Osteoblast (primary cell): ENCODE measurements at regions not wholly inside any gene's neighbourhood (a gene's known extent, or its start where the extent isn't known, plus 50 kb on each side); places are given as distances from the start of the nearest gene placed in this dataset.

Source experiments
- DNase-seq: peaks from one replicate; pipeline ENCODE4 v3.0.0; 2011; ENCODE audit warnings: low spot score, mixed read lengths; ENCODE audit not compliant: insufficient read length; ENCODE audit errors: missing footprints
- H2AFZ ChIP-seq: 2 replicates; pipeline ENCODE4 v1.6.0; 2011; ENCODE audit warnings: mild to moderate bottlenecking, low read length
- H3K27ac ChIP-seq: 2 replicates; pipeline ENCODE4 v1.5.1; 2011; ENCODE audit warnings: mild to moderate bottlenecking, low read depth, low read length, moderate library complexity
- H3K27me3 ChIP-seq: 2 replicates; pipeline ENCODE4 v1.6.0; 2012; ENCODE audit warnings: mild to moderate bottlenecking, control low read depth, inconsistent platforms, low read length, moderate library complexity; ENCODE audit not compliant: insufficient read depth
- H3K36me3 ChIP-seq: 2 replicates; pipeline ENCODE4 v1.5.1; 2011; ENCODE audit warnings: mild to moderate bottlenecking, low read length, control low read depth, moderate library complexity; ENCODE audit not compliant: insufficient read depth
- H3K4me1 ChIP-seq: 2 replicates; pipeline ENCODE4 v1.5.1; 2011; ENCODE audit warnings: mild to moderate bottlenecking, low read length, control low read depth, moderate library complexity; ENCODE audit not compliant: insufficient read depth
- H3K4me2 ChIP-seq: 2 replicates; pipeline ENCODE4 v1.6.0; 2011; ENCODE audit warnings: mild to moderate bottlenecking, low read length; ENCODE audit not compliant: insufficient read depth
- H3K4me3 ChIP-seq: fragments of 200-600 bp; sonication (generic); 3 replicates; pipeline ENCODE4 v1.5.1; 2012; ENCODE audit warnings: mild to moderate bottlenecking, low read length, inconsistent platforms; ENCODE audit not compliant: insufficient read depth
- H3K79me2 ChIP-seq: 2 replicates; pipeline ENCODE4 v1.6.0; 2012; ENCODE audit warnings: mild to moderate bottlenecking, low read length, control low read depth, inconsistent platforms; ENCODE audit not compliant: insufficient read depth
- H3K9me3 ChIP-seq: 2 replicates; pipeline ENCODE4 v1.5.1; 2011; ENCODE audit warnings: low read depth, low read length, control low read depth
- H4K20me1 ChIP-seq: 2 replicates; pipeline ENCODE4 v1.6.0; 2012; ENCODE audit warnings: mild to moderate bottlenecking, low read length, control low read depth; ENCODE audit not compliant: insufficient read depth
- TF ChIP-seq, protein P1 (sequence below): IDR thresholded peaks from 2 replicates; pipeline ENCODE4 v1.5.1; 2011; ENCODE audit warnings: mild to moderate bottlenecking, low read depth, low read length, moderate library complexity; ENCODE audit errors: extremely low read depth

- Histone ChIP-seq H3K4me3 (peak overlapping the region; percentile 23), H3K27ac (peak overlapping the region; percentile 66), H3K4me2 (peak overlapping the region; percentile 60), H3K4me1 (peaks cover 14% of the 10 kb centered on the region), H3K36me3 (no peaks in the 10 kb centered on the region), H4K20me1 (no peaks in the 10 kb centered on the region), H3K27me3 (no peaks in the 10 kb centered on the region), H2AFZ (peak overlapping the region; percentile 47), H3K9me3 (peaks cover 3% of the 10 kb centered on the region), H3K79me2 (no peaks in the 10 kb centered on the region)
- TF ChIP-seq, protein P1, sequence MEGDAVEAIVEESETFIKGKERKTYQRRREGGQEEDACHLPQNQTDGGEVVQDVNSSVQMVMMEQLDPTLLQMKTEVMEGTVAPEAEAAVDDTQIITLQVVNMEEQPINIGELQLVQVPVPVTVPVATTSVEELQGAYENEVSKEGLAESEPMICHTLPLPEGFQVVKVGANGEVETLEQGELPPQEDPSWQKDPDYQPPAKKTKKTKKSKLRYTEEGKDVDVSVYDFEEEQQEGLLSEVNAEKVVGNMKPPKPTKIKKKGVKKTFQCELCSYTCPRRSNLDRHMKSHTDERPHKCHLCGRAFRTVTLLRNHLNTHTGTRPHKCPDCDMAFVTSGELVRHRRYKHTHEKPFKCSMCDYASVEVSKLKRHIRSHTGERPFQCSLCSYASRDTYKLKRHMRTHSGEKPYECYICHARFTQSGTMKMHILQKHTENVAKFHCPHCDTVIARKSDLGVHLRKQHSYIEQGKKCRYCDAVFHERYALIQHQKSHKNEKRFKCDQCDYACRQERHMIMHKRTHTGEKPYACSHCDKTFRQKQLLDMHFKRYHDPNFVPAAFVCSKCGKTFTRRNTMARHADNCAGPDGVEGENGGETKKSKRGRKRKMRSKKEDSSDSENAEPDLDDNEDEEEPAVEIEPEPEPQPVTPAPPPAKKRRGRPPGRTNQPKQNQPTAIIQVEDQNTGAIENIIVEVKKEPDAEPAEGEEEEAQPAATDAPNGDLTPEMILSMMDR = no peak
- DNase-seq = peak; percentile 34
These were observed 1075.0 kb downstream of the DIAPH3 start for GRCh38 chr13:59088716-59089115.

DNA sequence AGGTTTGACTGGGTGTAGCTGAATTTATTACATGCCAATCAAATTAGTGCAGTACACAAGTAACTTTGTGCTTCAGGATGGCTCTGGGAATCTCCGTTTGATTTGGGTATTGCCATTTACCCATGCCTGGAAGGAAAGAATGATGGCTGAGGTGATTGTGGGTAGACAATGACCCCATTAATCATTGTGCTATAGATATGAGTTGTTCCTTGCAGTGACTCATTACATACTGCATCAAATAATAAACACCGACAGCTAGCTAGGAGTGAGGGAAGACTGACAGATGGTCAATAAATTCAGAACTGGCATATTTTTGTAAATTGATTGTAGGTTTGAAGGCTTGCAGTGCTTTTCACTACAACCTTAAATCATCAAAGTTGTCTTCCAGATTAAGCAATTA, 1069.5 kb downstream of the DIAPH3 start:
- no peak for DNase-seq
- Histone ChIP-seq H3K79me2 (no peaks in the 10 kb centered on the region), H3K4me3 (no peak overlapping the region), H3K27ac (no peak overlapping the region), H3K4me1 (peaks cover 3% of the 10 kb centered on the region), H2AFZ (no peak overlapping the region), H4K20me1 (no peaks in the 10 kb centered on the region), H3K9me3 (no peaks in the 10 kb centered on the region), H3K4me2 (no peak overlapping the region), H3K36me3 (no peaks in the 10 kb centered on the region), H3K27me3 (no peaks in the 10 kb centered on the region)
- TF ChIP-seq, protein P1 = no peak

DNA sequence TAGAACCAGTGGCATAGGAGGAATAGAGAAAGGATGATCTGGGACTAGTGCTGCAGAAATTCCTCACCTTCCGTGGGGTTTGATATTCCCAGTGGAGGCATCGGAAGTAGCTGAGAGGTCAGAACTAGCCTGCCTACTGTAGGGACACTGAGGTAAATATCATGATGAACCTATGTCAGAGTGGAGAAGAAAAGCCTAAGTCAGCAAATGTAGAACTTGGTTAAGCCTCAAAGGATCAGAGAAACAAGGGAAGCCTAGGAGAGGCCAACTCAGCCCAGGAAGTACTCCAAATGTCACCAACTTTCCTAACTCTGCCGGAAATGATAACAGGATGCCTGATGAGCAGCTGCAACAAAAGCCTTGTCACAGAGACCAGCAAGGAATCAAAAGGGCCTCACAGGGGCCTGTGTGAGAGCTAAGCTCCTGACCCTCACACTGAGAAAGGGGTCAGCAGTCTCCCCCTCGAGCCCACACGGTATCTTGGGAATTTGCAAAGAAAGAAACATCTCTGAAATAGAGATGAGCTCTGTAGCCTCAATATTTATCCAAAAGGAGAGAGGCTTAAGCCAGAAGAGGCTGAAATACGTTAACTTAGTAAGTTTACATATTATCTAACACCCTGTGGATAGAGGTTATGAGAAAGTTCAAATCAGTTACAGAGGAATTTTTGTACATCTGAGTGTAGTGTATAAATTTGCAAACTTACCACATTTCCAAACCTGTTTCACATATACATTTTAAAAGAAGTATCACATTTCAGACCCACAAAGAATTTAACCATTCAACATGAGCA, 1064.3 kb downstream of the DIAPH3 start:
- Histone ChIP-seq H3K79me2 (no peaks in the 10 kb centered on the region), H3K27me3 (no peaks in the 10 kb centered on the region), H3K4me2 (no peak overlapping the region), H3K4me3 (no peak overlapping the region), H2AFZ (peak overlapping the region; percentile 69), H3K9me3 (no peaks in the 10 kb centered on the region), H3K27ac (no peak overlapping the region), H3K4me1 (no peaks in the 10 kb centered on the region), H3K36me3 (no peaks in the 10 kb centered on the region), H4K20me1 (no peaks in the 10 kb centered on the region)
- no peak for DNase-seq
- TF ChIP-seq, protein P1 = no peak

GRCh38 chr13:59103004-59103768, 1060.5 kb downstream of the DIAPH3 start:
- H3K27me3 ChIP-seq = no peaks in the 10 kb centered on the region
- no peak overlapping the region for H3K27ac ChIP-seq
- H3K9me3 ChIP-seq = no peaks in the 10 kb centered on the region
- no peak overlapping the region for H3K4me3 ChIP-seq
- H3K79me2 ChIP-seq = no peaks in the 10 kb centered on the region
- H3K4me2 ChIP-seq = no peak overlapping the region
- TF ChIP-seq, protein P1 = no peak
- no peaks in the 10 kb centered on the region for H3K36me3 ChIP-seq
- H3K4me1 ChIP-seq = no peaks in the 10 kb centered on the region
- DNase-seq = no peak
- peak overlapping the region; percentile 15 for H2AFZ ChIP-seq
- H4K20me1 ChIP-seq = no peaks in the 10 kb centered on the region
